ENCODE measurements at regions not wholly inside any gene's neighbourhood (a gene's known extent, or its start where the extent isn't known, plus 50 kb on each side); places are given as distances from the start of the nearest gene placed in this dataset.
A peak's percentile ranks its signal among the peaks of the same experiment; 100 is the strongest.

- no peaks in the 10 kb centered on the region for H3K79me2 ChIP-seq (ENCODE audit: low read length)
- no peak overlapping the region for H3K9ac ChIP-seq (ENCODE audit: low read length)
- H4K20me1 ChIP-seq (ENCODE audit: insufficient read depth, low read length) = no peaks in the 10 kb centered on the region
- TF ChIP-seq EZH2phosphoT487 (IDR thresholded peaks at IDR 0.05; ENCODE audit: low read length) = no peak
- TF ChIP-seq EZH2 (optimal IDR thresholded peaks at IDR 0.05; ENCODE audit: low read depth, low read length) = no peak
- TF ChIP-seq CTCF (IDR thresholded peaks at IDR 0.05; ENCODE audit: low read length) = no peak
- no peak overlapping the region for H3K4me2 ChIP-seq (ENCODE audit: low read depth, low read length)
- H3K9me2 ChIP-seq (replicated peaks; ENCODE audit: insufficient read depth, low read length) = no peaks in the 10 kb centered on the region
- DNase-seq = no peak
- H3K27ac ChIP-seq (ENCODE audit: low read length) = no peak overlapping the region
- H3K4me1 ChIP-seq (ENCODE audit: low read length) = no peaks in the 10 kb centered on the region
- no peaks in the 10 kb centered on the region for H3K36me3 ChIP-seq (replicated peaks; ENCODE audit: insufficient read depth, low read length)
- no peak overlapping the region for H3K4me3 ChIP-seq (ENCODE audit: low read length)
- no peak overlapping the region for H2AFZ ChIP-seq (ENCODE audit: low read length)
- no peaks in the 10 kb centered on the region for H3F3A ChIP-seq (ENCODE audit: insufficient read depth, low read length)
- H3K9me3 ChIP-seq (replicated peaks; ENCODE audit: insufficient read depth, low read length) = no peaks in the 10 kb centered on the region
- no peaks in the 10 kb centered on the region for H3K27me3 ChIP-seq (replicated peaks; ENCODE audit: insufficient read depth, low read length)
Observed at GRCh38 chr4:116664198-116664597, 421.2 kb downstream of the TRAM1L1 start.

- Histone ChIP-seq H3K4me3 (ENCODE audit: low read length) (peak overlapping the region; percentile 36), H3K9ac (ENCODE audit: low read length) (no peak overlapping the region; the same call in 1 of the 2 replicates), H3F3A (ENCODE audit: insufficient read depth, low read length) (no peaks in the 10 kb centered on the region), H3K27me3 (replicated peaks; ENCODE audit: insufficient read depth, low read length) (no peaks in the 10 kb centered on the region), H3K4me1 (ENCODE audit: low read length) (peaks cover 16% of the 10 kb centered on the region; the same call in 1 of the 2 replicates), H2AFZ (ENCODE audit: low read length) (peak overlapping the region; percentile 45), H4K20me1 (ENCODE audit: insufficient read depth, low read length) (no peaks in the 10 kb centered on the region), H3K27ac (ENCODE audit: low read length) (no peak overlapping the region), H3K9me3 (replicated peaks; ENCODE audit: insufficient read depth, low read length) (no peaks in the 10 kb centered on the region), H3K9me2 (replicated peaks; ENCODE audit: insufficient read depth, low read length) (no peaks in the 10 kb centered on the region), H3K79me2 (ENCODE audit: low read length) (no peaks in the 10 kb centered on the region), H3K36me3 (replicated peaks; ENCODE audit: insufficient read depth, low read length) (no peaks in the 10 kb centered on the region), H3K4me2 (ENCODE audit: low read depth, low read length) (peak overlapping the region; percentile 23)
- no peak for TF ChIP-seq EZH2phosphoT487 (IDR thresholded peaks at IDR 0.05; ENCODE audit: low read length)
- DNase-seq = peak; percentile 30
Observed at GRCh38 chr4:116639070-116639577, 446.3 kb downstream of the TRAM1L1 start.

- peaks cover 16% of the 10 kb centered on the region; the same call in 1 of the 2 replicates for H3K4me1 ChIP-seq (ENCODE audit: low read length)
- H3K4me3 ChIP-seq (ENCODE audit: low read length) = no peak overlapping the region
Observed at GRCh38 chr4:116638592-116638991, 446.8 kb downstream of the TRAM1L1 start.

More at GRCh38 chr4:116638592-116638991, 446.8 kb downstream of the TRAM1L1 start:
- Histone ChIP-seq H3K9me2 (replicated peaks; ENCODE audit: insufficient read depth, low read length) (no peaks in the 10 kb centered on the region), H3K9me3 (replicated peaks; ENCODE audit: insufficient read depth, low read length) (no peaks in the 10 kb centered on the region), H3K27ac (ENCODE audit: low read length) (no peak overlapping the region), H2AFZ (ENCODE audit: low read length) (no peak overlapping the region), H3F3A (ENCODE audit: insufficient read depth, low read length) (no peaks in the 10 kb centered on the region), H3K27me3 (replicated peaks; ENCODE audit: insufficient read depth, low read length) (no peaks in the 10 kb centered on the region), H4K20me1 (ENCODE audit: insufficient read depth, low read length) (no peaks in the 10 kb centered on the region), H3K79me2 (ENCODE audit: low read length) (no peaks in the 10 kb centered on the region), H3K9ac (ENCODE audit: low read length) (no peak overlapping the region), H3K36me3 (replicated peaks; ENCODE audit: insufficient read depth, low read length) (no peaks in the 10 kb centered on the region), H3K4me2 (ENCODE audit: low read depth, low read length) (no peak overlapping the region)
- TF ChIP-seq CTCF (IDR thresholded peaks at IDR 0.05; ENCODE audit: low read length) (no peak), EZH2 (optimal IDR thresholded peaks at IDR 0.05; ENCODE audit: low read depth, low read length) (no peak)
- DNase-seq = no peak

All from MM.1S (cell line).